Heart left ventricle (tissue), 13 donors: ENCODE measurements at regions not wholly inside any gene's neighbourhood (a gene's known extent, or its start where the extent isn't known, plus 50 kb on each side); places are given as distances from the start of the nearest gene placed in this dataset.

Source experiments
- CTCF ChIP-seq, 12 donors: fragments of 200-600 bp; sonication (generic) in 4 of 12; IDR thresholded peaks; one replicate each; pipeline versions ENCODE4 v1.5.0 to v1.8.0; 2018 to 2022; ENCODE audit warnings: antibody characterized with exemption in 12 of 12, mild to moderate bottlenecking in 5 of 12
- POLR2A ChIP-seq, 2 donors: fragments of 450-650 bp; IDR thresholded peaks; one replicate each; pipeline ENCODE4 v1.6.1; 2017; ENCODE audit warnings: antibody characterized with exemption in 2 of 2, mild to moderate bottlenecking in 2 of 2, moderate library complexity in 2 of 2
- donor health status: ischemic (EF 13 %, LVEDD 7.1; RV severe dilation, severe dysfunction).
- donor health status: DM: no; HTN: yes; CAD: no.
- donor health status: DM: no; HTN: no; CAD: no.
- donor health status: ischemic (EF 25% LVEDD 6.9; RV normal size, moderate dysfunction).
- donor health status: ischemic (EF 25% LVEDD 5.7; RV mildly dilated, moderate dysfunction).
- donor health status: ischemic (EF 35%, LVEDD 5.7; RV mildly dilated, moderate dysfunction).
- donor health status: nonischemic (EF 11% LVEDD 7.7; RV severe dilation, severe dysfunction).
- donor health status: DM: yes; HTN: yes; CAD: no.
- donor health status: PGD.
- donor health status: ischemic (EF 29% LVEDD 5.4; RV normal size, mild dysfunction).
- donor health status: nonischemic (EF 23%, LVEDD 6.1; RV moderate dilation, normal function).

GRCh38 chr2:126358122-126358521 is 297.8 kb upstream of the GYPC start:
- no peak for TF ChIP-seq CTCF (IDR thresholded peaks at IDR 0.05)
- TF ChIP-seq POLR2A (IDR thresholded peaks at IDR 0.05), result no peak
